ENCODE measurements at regions not wholly inside any gene's neighbourhood (a gene's known extent, or its start where the extent isn't known, plus 50 kb on each side); places are given as distances from the start of the nearest gene placed in this dataset.

DNA sequence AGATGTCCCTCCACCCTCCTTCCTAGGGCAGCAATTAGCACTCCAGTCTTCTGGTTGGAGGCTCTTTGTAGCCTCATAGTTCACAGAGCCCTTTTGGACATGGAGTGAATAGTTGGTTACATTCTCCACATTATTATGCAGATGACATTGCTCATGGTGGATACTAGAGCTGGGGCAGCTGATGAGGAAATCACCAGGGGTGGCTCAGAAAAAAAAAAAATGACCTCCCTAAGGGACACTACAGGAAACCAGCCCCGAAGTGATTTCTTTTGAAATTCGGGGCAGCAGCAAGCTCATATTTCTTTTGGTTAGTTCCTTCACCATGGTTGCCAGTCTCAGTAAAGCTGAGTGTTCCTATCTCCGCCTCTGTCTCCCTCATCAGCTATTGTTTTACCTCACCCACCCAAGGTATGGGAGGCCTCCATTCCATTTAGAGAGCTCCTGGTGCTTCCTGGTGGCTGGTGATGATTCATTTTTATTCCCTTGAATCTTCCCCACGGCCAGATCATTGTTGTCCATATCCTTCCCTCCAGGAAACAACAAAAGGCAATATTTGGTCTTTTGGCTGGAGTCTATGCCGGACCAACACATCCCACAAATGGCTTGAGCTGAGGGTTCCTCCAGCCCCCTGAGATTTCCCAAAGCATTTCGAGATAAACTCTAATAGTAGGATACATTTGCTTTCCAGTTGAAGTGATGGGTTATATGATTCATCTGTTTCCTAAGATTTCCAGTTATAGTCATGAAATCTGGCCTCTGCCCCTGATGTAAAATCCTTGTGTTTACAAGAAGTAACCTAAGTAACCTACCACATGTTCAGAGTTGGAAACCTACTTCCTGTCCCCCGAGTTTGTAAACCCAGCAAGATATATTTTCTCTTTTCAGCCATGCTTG lies 56.2 kb upstream of the NID2 start:
- TF ChIP-seq EZH2 (optimal IDR thresholded peaks at IDR 0.05; ENCODE audit: low read depth, low read length), result no peak
- TF ChIP-seq, protein P1, sequence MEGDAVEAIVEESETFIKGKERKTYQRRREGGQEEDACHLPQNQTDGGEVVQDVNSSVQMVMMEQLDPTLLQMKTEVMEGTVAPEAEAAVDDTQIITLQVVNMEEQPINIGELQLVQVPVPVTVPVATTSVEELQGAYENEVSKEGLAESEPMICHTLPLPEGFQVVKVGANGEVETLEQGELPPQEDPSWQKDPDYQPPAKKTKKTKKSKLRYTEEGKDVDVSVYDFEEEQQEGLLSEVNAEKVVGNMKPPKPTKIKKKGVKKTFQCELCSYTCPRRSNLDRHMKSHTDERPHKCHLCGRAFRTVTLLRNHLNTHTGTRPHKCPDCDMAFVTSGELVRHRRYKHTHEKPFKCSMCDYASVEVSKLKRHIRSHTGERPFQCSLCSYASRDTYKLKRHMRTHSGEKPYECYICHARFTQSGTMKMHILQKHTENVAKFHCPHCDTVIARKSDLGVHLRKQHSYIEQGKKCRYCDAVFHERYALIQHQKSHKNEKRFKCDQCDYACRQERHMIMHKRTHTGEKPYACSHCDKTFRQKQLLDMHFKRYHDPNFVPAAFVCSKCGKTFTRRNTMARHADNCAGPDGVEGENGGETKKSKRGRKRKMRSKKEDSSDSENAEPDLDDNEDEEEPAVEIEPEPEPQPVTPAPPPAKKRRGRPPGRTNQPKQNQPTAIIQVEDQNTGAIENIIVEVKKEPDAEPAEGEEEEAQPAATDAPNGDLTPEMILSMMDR (IDR thresholded peaks at IDR 0.05; ENCODE audit: low read length), result no peak
- no peak for TF ChIP-seq EZH2phosphoT487 (IDR thresholded peaks at IDR 0.05; ENCODE audit: low read length)

Data from MM.1S (cell line).